GM18868 (cell line): ENCODE measurements at regions not wholly inside any gene's neighbourhood (a gene's known extent, or its start where the extent isn't known, plus 50 kb on each side); places are given as distances from the start of the nearest gene placed in this dataset.
A peak's percentile ranks its signal among the peaks of the same experiment; 100 is the strongest.

Experiments
- ATAC-seq: cut with Tn5 transposase; IDR thresholded peaks from one replicate; pipeline ENCODE4 v1.9.1; 2021; ENCODE audit warnings: mild to moderate bottlenecking, moderate library complexity; ENCODE audit not compliant: unreplicated experiment

DNA sequence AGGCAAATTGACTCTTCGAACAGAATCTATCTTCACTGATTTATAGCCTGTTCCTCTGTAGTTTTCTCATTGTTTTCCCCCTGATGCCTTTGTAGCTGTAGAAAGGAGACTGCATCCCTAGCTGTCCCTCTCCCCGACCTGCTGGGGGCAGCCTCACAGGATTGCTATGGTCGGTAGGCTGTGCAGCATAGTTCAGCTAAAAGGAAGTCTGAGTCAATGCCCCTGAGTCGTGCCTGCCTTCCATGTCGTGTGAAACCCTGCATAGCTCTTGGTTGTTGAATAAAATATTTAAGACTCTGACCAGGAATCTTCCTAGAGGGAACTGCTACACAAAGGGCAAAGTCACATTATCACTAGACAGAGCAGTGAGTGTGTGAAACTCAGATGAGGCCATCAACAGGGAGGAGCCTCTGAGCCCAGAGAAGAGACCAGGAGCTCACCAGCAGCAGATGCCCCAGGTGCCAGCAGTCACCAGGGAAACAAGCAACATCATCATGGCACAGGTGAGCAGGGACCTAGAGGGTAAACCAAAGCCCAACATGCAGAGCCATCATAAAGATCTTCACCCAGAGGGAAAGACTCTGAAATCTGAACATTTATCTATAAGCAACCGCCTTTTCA, 108.4 kb upstream of the NBEA start:
- no peak for ATAC-seq

- ATAC-seq = peak; percentile 90
Observed at GRCh38 chr13:34842466-34842865, 99.6 kb upstream of the NBEA start.

DNA sequence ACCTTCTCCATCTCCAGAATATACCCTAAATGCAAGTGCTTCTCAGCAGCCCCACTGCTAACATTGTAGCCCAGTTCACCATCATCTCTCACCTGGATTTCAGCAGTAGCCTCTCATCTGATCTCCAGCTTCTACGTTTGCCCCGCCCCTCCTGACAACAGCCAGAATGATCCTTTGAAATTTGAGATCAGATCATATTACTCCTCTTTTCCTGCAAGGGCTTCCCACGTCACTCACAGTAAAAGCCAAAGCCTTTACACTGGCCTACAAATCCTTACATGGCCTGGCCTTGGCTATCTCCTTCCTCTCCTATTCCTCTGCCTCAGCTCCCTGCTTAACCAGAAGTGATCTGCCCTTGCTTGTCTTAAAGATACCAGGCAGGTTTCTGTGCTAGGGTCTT, 94.3 kb upstream of the NBEA start:
- no peak for ATAC-seq

- ATAC-seq = no peak
Observed at GRCh38 chr13:34849406-34849805, 92.7 kb upstream of the NBEA start.

- ATAC-seq = no peak
Observed at GRCh38 chr13:34853161-34853560, 88.9 kb upstream of the NBEA start.

GRCh38 chr13:34857558-34858325, 84.3 kb upstream of the NBEA start:
- ATAC-seq = no peak

- ATAC-seq = no peak
Observed at GRCh38 chr13:34862311-34862710, 79.8 kb upstream of the NBEA start.

DNA sequence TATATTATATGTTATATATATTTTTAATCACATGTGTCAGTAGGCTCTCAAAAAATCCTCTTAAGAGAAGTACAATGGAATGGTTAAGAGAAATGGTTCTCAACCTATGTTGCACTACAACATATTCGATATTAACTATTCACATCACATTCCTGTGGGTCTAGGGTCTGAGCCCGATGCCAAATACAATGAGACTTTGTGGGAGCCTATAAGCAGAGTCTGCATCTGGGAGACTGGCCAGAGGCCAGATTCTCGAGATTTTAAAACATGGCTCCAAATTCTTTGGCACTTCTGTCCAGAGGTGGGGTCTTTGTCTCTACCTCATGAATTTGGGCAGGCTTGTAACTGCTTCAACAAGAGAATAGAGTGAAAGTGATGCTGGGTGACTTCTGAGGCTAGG, 79.4 kb upstream of the NBEA start:
- no peak for ATAC-seq

DNA sequence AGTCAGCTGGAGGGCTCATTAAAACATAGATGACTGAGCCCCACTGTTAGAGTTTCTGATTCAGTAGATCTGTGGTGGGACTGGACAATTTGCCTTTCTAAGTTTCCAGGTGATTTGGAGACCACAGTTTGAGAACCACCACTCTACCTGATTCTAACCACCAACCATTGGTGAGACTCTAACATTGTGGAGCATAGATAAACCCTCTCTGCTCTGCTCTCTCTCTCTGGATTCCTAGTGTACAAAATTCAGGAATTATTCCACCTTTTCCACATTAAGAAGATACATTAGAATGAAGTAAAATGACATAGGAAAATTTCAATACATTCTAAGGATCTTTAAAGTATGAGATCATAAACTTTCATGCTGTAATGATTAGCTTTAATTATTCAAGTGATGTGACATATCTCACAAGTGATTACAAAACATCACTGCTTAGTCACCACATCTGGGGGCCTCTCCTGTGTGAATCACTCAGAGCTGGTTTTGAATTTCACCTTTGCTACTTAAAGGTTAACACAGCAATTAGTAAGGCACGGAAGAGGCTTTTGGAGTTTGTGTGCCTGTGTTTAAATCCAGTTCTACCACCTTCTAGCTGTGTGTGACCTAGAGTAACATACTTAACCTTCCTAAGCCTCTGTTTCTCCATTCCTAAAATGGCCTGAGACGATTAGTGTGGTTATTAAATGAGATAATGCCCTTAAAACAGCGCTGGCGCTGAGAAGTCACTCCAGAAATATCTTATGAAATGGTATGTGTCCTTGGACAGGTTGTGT, 78.5 kb upstream of the NBEA start:
- peak; percentile 33 for ATAC-seq

DNA sequence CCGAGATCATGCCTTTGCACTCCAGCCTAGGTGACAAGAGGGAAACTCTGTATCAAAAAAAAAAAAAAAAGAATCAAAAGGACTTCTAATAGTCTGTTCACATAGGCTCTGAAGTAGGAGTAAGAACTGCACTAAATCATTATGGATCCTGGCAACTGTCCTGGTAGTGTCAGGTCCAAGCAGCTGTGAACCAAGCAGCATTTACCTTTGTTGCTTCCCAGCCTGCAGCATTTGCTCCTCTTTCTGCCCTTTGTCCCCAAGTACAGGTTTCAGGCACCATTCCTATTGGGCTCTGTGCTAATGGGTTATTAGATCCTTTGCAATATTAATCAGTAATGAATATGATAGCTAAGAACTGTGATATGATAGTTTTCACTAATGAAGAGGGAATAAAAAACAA, 77.4 kb upstream of the NBEA start:
- no peak for ATAC-seq

GRCh38 chr13:34867590-34867989, 74.5 kb upstream of the NBEA start:
- ATAC-seq = no peak

DNA sequence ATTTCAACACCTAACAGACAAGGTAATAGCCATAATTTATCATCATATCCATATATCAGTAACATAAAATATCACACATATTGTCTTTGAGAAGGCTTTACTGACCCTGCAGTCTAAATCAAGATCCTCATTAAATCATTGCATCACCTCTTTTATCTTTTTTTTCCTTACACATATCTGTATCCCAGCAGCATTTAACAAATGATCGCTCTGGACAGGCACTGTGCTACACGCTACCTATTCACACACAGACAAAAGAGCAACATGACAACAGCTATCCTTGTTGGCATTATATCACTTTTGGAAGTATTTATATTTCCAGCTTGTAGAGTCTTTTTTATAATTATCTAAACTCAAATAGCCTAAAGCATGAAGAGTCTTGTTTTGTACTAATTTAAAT, 73.3 kb upstream of the NBEA start:
- ATAC-seq = no peak

- ATAC-seq = no peak
Observed at GRCh38 chr13:34869696-34870095, 72.4 kb upstream of the NBEA start.

- no peak for ATAC-seq
Observed at GRCh38 chr13:34878329-34878728, 63.7 kb upstream of the NBEA start.

DNA sequence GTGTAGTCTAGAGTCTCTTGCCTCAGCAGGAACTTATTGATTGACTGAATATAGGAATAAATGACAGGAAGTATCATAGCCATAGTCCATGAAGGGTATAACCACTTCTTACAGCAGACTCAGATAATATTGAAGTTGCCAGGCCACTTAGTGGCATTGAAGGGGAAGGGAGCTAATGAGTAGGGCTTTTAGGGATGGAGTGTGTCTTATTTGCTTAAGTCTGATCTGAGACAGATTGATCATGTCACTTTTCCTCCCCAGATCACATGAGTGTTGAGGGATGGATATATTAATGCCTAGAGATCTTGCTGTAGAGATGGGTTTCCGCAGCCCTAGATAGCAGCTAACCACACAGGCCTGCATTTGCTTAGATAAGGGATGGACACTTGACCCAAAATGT, 62.2 kb upstream of the NBEA start:
- ATAC-seq = no peak

GRCh38 chr13:34881494-34881893, 60.6 kb upstream of the NBEA start:
- ATAC-seq = no peak

GRCh38 chr13:34883396-34883795, 58.7 kb upstream of the NBEA start:
- ATAC-seq = no peak

- ATAC-seq = no peak
Observed at GRCh38 chr13:34884366-34884765, 57.7 kb upstream of the NBEA start.

GRCh38 chr13:34886121-34886875, 55.8 kb upstream of the NBEA start:
- no peak for ATAC-seq

- no peak for ATAC-seq
Observed at GRCh38 chr13:34886987-34887386, 55.1 kb upstream of the NBEA start.
